Peyer's patch (tissue), 4 donors: ENCODE measurements at regions not wholly inside any gene's neighbourhood (a gene's known extent, or its start where the extent isn't known, plus 50 kb on each side); places are given as distances from the start of the nearest gene placed in this dataset.

Source experiments
- POLR2A ChIP-seq, 2 donors: fragments of 450-650 bp; IDR thresholded peaks; one replicate each; pipeline ENCODE4 v1.5.1; 2017; ENCODE audit warnings: antibody characterized with exemption in 2 of 2, mild to moderate bottlenecking in 2 of 2, moderate library complexity in 2 of 2
- TF ChIP-seq, protein P1 (sequence below), 6 experiments: fragments of 450-650 bp in 4 of 6; fragments of 200-600 bp in 2 of 6; sonication (generic) in 1 of 6; IDR thresholded peaks; one replicate each; pipeline ENCODE4 v1.5.1; 2017 to 2019; ENCODE audit warnings: antibody characterized with exemption in 6 of 6, mild to moderate bottlenecking in 3 of 6, moderate library complexity in 1 of 6

DNA sequence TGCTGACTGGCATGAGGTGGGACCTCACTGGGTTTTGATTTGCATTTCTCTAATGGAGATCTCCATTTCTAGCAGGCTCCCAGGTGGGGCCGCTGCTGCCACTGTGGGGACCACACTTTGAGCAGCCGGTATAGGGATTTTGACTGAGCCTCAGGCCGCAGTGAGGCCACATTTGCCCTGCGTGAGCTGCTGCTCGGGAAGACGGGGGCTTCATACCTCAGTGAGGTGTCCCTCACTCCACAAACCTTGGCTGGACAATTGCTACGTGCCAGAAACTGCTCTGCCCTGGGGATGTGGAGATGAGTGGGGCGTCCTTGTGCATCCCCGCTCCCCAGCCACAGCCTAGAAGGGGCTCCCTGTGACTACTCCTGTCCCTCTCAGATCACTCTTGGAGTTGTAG lies 134.3 kb downstream of the ANKRD60 start:
- TF ChIP-seq, protein P1, sequence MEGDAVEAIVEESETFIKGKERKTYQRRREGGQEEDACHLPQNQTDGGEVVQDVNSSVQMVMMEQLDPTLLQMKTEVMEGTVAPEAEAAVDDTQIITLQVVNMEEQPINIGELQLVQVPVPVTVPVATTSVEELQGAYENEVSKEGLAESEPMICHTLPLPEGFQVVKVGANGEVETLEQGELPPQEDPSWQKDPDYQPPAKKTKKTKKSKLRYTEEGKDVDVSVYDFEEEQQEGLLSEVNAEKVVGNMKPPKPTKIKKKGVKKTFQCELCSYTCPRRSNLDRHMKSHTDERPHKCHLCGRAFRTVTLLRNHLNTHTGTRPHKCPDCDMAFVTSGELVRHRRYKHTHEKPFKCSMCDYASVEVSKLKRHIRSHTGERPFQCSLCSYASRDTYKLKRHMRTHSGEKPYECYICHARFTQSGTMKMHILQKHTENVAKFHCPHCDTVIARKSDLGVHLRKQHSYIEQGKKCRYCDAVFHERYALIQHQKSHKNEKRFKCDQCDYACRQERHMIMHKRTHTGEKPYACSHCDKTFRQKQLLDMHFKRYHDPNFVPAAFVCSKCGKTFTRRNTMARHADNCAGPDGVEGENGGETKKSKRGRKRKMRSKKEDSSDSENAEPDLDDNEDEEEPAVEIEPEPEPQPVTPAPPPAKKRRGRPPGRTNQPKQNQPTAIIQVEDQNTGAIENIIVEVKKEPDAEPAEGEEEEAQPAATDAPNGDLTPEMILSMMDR (IDR thresholded peaks at IDR 0.05) = no peak
- no peak for TF ChIP-seq POLR2A (IDR thresholded peaks at IDR 0.05)
